ENCODE measurements at regions not wholly inside any gene's neighbourhood (a gene's known extent, or its start where the extent isn't known, plus 50 kb on each side); places are given as distances from the start of the nearest gene placed in this dataset.
"Not testable (repeated sequence)": the region's sequence is repeated elsewhere in the genome, so short reads cannot be mapped to it uniquely, and the experiment has no call there.

- DNase-seq (ENCODE audit: extremely low spot score); POLR2A ChIA-PET; CTCF ChIA-PET: not testable (repeated sequence)
Measured at GRCh38 chr7:5121256-5121655, 68.8 kb upstream of the WIPI2 start.

GRCh38 chr7:5131238-5131637 is 58.8 kb upstream of the WIPI2 start:
- POLR2A ChIA-PET; DNase-seq (ENCODE audit: extremely low spot score); CTCF ChIA-PET: not testable (repeated sequence)

DNA sequence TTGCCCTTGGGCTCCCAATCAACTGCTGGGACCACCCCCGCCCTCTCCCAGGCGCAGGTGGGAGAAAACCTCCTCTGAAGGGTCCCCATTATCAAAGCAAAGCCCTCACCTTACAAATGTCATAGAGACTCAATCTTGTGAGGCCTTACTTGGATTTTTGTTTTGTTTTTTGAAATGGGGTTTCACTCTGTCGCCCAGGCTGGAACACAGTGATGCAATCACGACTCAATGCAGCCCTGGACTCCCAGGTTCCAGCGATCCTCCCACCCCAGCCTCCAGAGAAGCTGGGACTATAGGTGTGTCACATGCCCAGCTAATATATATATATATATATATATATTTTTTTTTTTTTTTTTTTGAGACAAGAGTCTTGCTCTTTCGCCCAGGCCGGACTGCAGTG is 57.5 kb upstream of the WIPI2 start:
- ChIA-PET CTCF (no interaction called here), POLR2A (no interaction called here)
- no peak for DNase-seq (ENCODE audit: extremely low spot score)
- TF ChIP-seq, protein P1, sequence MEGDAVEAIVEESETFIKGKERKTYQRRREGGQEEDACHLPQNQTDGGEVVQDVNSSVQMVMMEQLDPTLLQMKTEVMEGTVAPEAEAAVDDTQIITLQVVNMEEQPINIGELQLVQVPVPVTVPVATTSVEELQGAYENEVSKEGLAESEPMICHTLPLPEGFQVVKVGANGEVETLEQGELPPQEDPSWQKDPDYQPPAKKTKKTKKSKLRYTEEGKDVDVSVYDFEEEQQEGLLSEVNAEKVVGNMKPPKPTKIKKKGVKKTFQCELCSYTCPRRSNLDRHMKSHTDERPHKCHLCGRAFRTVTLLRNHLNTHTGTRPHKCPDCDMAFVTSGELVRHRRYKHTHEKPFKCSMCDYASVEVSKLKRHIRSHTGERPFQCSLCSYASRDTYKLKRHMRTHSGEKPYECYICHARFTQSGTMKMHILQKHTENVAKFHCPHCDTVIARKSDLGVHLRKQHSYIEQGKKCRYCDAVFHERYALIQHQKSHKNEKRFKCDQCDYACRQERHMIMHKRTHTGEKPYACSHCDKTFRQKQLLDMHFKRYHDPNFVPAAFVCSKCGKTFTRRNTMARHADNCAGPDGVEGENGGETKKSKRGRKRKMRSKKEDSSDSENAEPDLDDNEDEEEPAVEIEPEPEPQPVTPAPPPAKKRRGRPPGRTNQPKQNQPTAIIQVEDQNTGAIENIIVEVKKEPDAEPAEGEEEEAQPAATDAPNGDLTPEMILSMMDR (IDR thresholded peaks at IDR 0.05; ENCODE audit: control extremely low read depth, extremely low read depth, low read depth, missing control alignments) = no peak

GRCh38 chr7:5139998-5140397 is 50.0 kb upstream of the WIPI2 start:
- DNase-seq (ENCODE audit: extremely low spot score) = peak; percentile 45
- POLR2A ChIA-PET = no interaction called here
- CTCF ChIA-PET = interaction anchor here (1.1 to 1.4 kb wide), 6 partner anchors 17 to 538 kb away, joined by 3 to 4 read pairs (median 3); no protein-coding TSS in a partner anchor
- TF ChIP-seq, protein P1 (IDR thresholded peaks at IDR 0.05; ENCODE audit: control extremely low read depth, extremely low read depth, low read depth, missing control alignments) = peak; percentile 60
